PFSK-1 (cell line): ENCODE measurements at regions not wholly inside any gene's neighbourhood (a gene's known extent, or its start where the extent isn't known, plus 50 kb on each side); places are given as distances from the start of the nearest gene placed in this dataset.

Experiments used
- REST ChIP-seq, 2 experiments: IDR thresholded peaks; 2 replicates each; pipeline versions ENCODE4 v1.6.1 to v1.8.0; 2011 to 2012; ENCODE audit warnings: low read depth in 2 of 2, low read length in 2 of 2, control low read depth in 1 of 2, inconsistent platforms in 1 of 2, mild to moderate bottlenecking in 1 of 2, moderate library complexity in 1 of 2; ENCODE audit not compliant: insufficient read depth in 1 of 2
- TAF1 ChIP-seq: IDR thresholded peaks from 2 replicates; pipeline ENCODE4 v1.6.1; 2012; ENCODE audit warnings: low read length, control low read depth, borderline replicate concordance; ENCODE audit not compliant: insufficient read depth

GRCh38 chr1:81708250-81708649 is 92.5 kb upstream of the ADGRL2 start:
- TF ChIP-seq REST (IDR thresholded peaks at IDR 0.05; ENCODE audit: insufficient read depth in 1 of 2, low read depth in 2 of 2, low read length in 2 of 2) (no peak), TAF1 (no peak)
